Renal pelvis (tissue), 1 donor: ENCODE measurements at regions not wholly inside any gene's neighbourhood (a gene's known extent, or its start where the extent isn't known, plus 50 kb on each side); places are given as distances from the start of the nearest gene placed in this dataset.
A peak's percentile ranks its signal among the peaks of the same experiment; 100 is the strongest.
"Not testable (repeated sequence)": the region's sequence is repeated elsewhere in the genome, so short reads cannot be mapped to it uniquely, and the experiment has no call there.

Experiments
- DNase-seq: peaks from one replicate; pipeline ENCODE4 v3.0.0-alpha.2; 2013

DNA sequence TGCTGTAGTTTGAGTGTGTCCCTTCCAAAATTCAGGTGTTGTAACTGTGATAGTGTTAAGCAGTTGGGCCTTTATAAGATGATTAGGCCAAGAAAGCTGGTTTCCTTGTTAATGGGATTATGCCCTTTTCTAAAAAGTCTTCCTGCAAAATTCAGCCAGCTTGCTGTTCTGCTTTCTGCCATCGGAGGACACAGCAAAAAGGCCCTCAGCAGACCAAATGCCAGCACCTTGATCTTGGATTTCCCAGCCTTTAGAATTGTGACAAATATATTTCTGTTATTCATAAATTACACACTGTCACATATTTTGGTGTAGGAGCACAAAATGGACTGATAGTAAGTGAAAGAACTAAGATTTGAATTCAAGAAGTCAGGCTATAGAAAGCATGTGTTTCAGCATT, 203.2 kb downstream of the IZUMO3 start:
- DNase-seq = no peak

DNA sequence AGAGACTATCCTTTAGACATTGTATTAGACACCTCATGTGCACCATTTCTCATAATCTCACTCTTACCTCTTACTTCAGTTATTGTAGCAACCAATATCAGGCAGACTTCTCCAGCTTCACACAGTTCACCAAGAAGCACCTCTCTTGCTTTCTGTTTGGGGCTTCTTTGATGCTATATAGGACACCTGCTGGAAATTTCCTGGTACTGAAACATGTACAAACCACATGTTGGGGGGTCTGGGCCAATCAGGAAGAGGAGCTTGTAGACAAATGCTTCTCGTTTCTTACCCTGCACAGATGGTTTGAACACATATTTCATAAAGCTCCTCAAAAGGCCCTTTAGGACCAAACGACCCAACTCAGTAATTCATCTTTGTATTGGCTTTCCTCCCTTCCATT, 212.1 kb downstream of the IZUMO3 start:
- DNase-seq = no peak

DNA sequence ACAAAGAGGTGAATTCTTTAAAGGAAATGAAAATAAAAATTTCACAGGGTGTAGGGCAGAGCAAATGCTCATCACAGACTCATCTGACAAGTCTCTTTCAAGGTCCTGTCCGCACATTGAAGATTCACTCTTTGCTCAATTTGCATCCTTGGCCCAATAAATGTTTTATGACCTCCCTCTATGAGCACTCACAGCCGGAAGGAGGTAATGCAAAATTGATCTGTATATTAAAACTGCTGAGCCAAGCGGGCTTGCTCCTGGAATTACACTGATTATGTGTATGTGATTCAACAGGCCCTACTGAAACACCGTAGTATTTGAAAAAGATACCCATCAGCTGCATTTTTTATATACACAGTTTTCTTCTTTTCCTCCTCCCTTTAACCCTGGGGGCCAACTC, 246.8 kb downstream of the IZUMO3 start:
- no peak for DNase-seq

DNA sequence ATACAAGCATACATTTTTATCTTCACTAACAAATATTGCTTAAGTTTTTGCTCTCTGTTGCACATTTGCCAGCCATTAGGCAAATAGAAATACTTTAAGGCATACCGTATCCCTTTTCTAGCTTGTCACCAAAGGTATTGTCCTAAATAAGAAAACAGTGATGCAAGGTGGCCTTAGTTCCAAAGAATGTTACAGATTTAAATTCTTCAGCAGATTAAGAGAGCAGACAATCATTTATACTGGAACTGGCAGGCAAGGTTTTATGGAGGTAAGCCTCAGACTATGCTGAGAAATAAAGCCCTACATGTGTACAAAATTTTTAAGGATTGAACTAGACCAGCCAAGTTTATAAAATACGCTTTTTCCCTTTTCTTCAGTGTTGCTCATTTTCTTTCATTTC, 247.8 kb downstream of the IZUMO3 start:
- DNase-seq = no peak

DNA sequence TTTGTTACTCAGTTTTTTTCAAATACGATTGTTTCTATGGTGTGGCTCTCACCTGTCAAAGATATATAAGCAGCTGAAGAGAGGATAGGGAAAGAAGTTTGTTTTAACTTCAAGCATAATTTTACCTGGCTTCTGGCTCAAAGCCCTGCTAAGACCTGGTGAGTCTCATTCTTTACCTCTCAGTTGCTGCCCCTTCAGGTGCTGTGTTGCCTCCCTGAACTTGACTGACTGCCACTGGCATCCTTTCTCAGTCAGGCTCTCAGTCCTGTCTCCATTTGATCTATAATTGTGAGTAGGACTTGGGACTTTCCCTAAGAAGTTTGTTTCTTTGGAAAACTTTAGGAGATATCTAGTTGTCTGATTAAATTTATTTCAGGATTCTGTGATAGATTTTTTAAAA, 249.6 kb downstream of the IZUMO3 start:
- no peak for DNase-seq

DNA sequence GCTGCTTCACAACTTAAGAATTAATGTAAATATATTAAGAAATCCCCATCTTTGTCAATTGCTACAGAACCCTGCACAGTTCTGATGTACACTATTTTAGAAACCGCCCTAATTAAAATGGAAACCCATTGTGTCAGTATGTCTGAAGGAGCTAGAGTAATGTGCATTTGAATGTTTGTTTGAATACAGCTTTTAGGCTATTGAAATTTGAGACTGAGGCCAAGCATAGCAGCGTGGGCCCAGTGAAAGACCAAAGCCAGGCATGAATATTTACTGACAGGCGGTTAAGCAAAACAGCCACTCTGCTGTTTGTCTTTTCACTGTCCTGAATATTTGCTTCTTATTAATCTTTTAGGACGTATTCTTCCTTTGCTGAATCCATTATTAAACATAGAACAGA, 252.3 kb downstream of the IZUMO3 start:
- no peak for DNase-seq

DNA sequence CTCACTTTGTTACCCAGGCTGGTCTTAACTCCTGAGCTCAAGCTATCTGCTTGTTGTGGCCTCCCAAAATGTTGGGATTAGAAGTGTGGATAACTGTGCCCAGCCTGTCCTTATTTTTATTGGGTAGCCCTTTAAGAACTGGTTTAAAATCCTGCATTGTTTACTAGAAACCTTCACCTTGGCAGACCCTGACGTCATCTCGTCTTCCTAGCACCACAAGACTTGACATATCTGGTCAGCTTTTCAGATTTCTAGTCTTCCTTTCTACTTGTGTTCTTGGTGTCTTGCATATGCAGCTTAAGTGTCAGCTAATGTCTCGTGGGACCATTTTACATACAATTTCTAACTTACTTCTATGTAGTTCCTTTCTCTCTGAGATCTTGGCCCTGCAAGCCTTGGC, 258.9 kb downstream of the IZUMO3 start:
- DNase-seq = no peak

DNA sequence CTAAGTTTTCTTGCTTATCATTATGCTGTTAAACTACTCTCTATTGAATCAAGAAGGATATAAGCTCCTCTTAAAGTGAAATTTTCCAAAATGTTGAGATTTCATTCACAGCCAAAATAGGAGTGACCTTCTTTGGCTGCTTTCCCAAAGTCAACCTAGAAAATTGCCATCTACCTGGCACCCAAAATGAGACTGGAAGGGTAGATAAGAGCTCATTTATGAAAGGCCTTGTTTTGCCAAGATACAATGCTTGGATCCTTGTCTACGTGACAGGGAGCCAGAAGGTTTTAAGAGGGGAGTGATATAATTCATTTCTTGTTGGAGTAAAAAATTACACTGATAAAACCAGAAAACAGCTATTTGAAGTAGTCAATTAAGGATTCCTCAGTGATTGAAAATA, 287.1 kb downstream of the IZUMO3 start:
- DNase-seq = no peak

DNA sequence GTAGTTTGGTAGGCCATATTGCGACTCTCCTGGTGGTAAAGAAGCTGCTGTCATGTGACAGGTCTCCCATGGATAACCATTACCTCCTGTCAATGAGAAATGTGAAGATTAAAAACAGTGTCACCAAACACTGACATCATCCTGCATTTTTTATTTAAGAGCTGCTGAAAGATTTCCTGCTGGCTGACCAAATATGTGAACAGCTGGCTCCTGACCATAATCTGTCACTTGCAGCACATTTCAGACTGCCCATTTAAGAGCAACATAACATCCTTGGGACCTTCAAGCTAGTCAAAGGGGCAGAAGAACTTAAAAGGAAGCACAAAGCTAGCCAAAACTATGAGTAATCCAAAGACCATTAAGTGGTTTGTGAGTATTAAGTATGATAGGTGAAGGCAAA, 288.0 kb downstream of the IZUMO3 start:
- DNase-seq = peak; percentile 2

DNA sequence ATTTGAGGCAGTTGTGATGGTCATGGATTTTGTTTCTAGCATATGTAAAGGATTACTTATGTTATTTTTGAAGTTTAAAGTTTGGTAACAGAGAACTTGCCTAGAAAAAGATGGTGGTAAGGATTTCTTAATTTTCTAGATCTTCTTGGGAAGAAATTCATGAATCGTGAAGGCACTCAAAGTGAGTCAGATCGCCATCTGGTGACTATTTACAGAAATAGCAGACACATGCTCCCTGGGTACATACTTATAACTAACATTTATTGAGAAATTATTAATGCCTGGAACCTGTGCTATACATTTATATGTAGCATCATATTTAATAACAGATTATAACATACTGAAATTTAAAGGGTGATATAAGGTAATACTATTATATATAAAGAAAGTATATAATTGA, 299.7 kb downstream of the IZUMO3 start:
- no peak for DNase-seq

DNA sequence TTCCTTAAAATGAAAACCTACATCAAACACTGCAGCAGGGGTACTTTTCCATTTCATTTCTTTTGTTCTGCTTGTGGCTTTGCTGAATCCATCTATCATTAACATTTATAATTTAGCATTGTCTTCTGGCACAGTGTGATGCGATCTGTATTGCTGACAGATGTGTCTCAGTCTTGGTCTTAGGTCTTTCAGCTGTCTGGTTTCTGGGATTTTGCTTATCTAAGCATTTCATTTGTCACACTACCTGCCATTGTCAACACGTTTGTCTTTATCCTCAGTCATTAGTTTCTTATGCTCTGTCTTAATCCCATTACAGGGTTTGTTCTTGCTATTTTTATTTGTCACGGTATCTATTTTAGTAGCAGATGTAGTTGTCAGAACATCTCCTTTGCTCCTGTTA, 303.1 kb downstream of the IZUMO3 start:
- no peak for DNase-seq

DNA sequence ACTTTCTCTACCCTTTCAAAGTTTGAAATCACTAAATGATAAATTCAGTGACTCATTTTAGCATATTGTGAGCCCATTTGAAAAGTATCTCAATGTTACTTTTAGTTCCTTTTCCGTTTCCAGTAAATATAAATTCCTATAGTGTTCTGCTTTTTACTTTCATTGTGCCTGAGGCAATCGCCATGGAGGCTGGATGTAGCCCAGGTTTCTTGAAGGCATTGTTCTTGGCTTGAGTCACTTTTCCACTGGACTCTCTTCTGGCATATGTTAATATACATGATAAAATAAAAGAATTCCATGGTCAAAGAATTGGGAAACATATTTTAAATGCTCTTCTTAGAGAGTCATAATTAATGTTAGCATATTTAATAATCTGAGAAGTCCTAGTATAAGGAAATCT, 327.0 kb downstream of the IZUMO3 start:
- no peak for DNase-seq

DNA sequence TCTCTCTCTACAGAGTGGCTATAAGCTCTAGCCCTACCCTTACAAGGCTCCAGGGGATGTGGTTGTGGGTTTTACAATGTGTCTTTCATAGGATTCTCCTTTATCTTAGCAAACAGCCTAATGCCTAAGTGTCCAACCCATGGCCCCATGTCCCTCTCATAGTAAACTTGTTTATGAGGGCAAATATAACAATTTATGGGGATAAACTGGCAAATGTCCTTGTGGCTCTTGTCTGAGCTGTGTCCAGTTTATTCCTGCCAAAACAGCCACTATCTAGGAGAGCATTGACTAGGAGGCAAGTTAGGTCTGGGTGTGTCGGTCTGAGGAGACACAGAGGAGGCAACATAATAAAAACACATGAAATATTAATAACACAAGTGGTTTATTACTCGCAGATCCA, 335.1 kb downstream of the IZUMO3 start:
- no peak for DNase-seq

DNA sequence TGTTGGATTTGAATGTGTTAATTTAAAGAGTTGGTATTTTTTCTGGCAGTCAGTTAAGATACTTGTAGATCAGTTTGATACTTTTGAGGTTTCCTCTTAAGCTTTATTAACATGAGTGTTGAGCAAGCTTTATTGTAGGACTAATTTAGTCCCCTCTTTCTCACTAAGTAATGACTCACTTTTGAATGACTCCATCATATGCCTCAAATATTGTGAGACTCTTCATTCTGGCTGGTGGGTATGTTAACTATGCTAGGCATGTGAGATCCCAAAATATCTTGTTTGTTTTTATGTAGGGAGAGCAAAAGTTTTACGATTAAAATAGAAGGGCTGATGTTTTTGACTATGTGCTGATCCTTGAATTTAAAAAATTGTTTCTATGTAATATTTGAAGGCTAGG, 355.7 kb downstream of the IZUMO3 start:
- DNase-seq = no peak

DNA sequence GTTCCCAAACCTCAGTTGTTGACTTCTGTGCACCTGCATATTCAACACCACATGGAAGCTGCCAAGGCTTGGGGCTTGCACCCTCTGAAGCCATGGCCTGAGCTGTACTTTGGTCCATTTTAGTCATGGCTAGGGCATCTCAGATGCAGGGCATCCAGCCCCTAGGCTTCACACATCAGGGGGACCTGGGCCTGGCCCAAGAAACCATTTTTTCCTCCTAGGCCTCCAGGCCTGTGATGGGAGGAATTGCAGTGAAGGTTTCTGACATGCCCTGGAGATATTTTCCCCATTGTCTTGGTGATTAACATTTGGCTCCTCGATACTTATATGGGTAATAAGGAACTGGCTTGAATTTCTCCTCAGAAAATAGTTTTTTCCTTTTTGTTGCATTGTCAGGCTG, 354.5 kb upstream of the ELAVL2 start:
- not testable (repeated sequence) for DNase-seq

DNA sequence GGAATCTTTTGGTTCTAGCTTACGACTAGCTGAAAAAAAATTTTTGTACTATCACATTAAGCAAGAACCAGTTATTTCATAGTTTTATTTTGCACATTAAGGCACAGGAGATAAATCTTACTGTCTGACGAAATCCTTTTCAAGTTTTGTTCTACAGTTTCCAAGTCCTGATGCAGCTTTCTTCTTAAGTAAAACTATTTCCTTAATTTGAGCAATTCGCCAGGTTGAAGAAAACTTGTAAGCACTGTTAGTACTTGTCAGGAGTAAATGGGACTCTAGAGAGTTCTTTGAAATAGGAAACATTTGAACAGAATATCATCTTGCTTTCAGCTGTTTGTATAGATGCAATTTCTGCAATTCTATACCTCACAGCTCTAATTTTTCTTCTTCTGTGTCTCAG, 318.8 kb upstream of the ELAVL2 start:
- no peak for DNase-seq

DNA sequence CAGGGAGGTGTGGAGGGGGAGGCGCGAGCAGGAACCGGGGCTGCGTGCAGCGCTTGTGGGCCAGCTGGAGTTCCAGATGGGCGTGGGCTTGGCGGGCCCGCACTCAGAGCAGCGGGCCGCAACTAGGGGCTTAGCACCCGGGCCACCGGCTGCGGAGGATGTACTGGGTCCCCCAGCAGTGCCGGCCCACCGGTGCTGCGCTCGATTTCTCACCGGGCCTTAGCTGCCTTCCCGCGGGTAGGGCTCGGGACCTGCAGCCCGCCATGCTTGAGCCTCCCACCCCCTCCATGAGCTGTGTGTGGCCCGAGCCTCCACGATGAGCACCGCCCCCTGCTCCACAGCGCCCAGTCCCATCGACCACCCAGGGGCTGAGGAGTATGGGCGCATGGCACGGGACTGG, 309.0 kb upstream of the ELAVL2 start:
- DNase-seq = not testable (repeated sequence)

DNA sequence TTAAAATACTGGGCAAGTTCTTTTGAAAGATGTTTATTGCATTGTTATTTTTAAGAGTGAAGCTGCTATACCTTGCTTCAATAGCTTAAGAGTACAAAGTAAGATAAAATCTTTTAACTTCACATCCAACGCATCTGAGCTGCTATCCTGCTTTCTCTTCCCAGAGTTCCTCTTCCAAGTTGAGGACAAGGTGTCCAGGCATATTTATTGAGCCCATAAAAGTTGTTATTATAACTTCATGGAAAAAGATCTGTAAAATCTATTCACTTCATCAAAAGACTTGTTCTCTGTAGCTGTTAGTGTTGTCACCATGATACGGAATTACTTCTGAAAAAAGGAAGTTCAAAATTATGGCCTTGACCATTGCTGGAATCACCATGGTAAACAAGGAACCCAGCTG, 306.2 kb upstream of the ELAVL2 start:
- no peak for DNase-seq

DNA sequence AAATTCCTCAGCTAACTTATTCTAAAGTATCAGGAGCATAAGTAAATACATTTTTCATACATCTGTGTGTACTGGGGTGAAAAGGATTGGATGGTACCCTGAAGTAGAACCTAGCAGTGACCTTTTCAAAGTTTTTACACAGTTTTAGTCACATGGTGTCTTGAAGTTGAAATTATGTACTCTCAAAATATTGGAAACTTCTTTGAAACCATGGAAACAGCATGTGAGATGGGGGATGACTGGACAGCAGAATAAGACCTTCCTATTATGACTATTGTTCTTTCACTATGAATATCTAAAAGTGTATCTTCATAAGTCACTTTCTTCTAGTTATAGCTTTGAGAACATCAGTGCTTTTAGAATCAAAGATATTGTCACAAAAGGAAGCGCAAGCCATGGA, 301.5 kb upstream of the ELAVL2 start:
- DNase-seq = no peak

DNA sequence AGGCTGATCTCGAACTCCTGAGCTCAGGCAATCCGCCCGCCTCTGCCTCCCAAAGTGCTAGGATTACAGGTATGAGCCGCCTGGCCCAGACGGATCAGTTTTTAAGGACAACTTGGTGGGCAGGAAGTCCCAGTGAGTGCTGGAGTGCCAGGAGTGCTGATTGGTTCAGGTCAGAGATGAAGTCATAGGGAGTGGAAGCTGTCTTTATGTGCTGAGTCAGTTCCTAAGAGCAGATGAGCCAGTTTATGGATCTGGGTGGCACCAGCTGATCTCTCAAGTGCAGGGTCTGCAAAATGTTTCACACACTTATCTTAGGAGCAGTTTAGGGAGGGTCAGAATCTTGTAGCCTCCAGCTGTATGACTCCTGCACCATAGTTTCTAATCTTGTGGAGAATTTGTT, 292.1 kb upstream of the ELAVL2 start:
- DNase-seq = no peak

DNA sequence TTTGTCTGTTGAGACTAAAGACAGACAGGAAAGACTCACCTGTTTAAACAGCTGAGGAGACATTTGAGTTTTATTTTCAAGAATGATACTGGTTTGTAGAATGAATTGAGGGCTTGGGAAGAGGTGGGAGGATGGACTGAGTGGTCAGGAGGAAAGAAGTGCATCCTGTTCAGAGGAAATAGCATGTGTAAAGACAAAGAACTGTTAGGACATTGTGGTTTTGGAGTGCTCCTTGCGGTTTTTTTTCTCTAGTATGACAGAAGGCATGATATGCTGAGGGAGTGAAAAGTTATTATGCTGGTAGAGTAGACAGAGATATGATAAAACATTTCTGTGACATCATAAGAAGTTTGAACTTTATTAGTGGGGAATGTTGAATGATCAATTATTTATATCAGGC, 270.7 kb upstream of the ELAVL2 start:
- DNase-seq = no peak

DNA sequence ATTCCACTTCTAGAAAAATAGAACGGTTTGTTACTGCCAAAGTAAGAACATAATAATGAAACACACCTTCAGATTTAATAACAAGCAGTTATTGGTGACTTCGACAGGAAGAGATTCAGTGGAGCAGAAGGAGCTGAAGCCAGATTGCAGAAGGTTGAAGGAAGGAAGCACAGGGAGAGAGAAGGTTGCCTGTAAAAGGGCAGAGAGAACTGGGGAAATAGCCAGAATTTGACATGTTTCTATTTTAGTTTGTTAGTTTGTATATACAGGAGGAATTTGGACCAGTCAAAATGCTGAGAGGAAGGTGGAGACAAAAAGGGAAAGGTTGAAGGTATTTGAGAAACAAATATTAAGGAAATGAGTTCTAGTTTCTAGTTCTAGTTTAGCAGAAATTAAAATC, 269.2 kb upstream of the ELAVL2 start:
- DNase-seq = no peak

DNA sequence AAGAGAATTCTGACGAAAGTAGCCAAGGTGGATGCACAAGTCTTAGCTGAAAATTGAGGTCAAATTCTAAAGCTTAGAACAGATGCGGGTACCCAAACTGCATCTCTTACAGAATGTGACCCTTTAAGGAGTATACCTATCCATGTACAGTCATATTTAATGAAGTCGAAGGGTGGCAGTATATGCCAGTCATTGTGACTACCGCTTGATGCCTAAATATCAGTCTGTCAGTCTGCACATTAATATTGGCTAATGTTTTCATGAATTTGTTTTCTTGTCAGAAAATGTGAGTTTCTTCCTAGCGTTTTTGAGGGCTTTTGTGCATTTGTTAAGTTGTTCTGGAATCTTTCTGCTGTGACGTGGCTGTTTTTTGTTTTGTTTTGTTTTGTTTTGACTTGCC, 264.5 kb upstream of the ELAVL2 start:
- DNase-seq = no peak

DNA sequence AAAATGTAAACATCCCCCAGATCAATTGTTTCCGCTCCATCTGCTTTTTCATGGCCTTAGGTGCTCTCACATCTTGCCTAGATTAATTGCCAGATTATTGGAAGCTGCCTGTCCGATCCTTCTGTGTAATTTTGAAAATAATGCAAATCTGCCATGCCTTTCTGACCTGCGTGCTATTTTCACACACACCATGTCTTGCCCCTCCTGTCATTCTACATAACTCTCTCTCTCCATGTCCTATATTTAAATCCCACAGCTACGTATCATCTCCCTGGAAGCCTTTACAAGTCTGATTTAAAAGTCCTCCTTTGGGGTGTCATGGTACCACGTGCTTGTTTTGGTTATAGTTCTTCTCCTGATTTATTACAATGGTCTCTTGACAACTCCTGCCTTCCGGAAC, 247.6 kb upstream of the ELAVL2 start:
- no peak for DNase-seq

DNA sequence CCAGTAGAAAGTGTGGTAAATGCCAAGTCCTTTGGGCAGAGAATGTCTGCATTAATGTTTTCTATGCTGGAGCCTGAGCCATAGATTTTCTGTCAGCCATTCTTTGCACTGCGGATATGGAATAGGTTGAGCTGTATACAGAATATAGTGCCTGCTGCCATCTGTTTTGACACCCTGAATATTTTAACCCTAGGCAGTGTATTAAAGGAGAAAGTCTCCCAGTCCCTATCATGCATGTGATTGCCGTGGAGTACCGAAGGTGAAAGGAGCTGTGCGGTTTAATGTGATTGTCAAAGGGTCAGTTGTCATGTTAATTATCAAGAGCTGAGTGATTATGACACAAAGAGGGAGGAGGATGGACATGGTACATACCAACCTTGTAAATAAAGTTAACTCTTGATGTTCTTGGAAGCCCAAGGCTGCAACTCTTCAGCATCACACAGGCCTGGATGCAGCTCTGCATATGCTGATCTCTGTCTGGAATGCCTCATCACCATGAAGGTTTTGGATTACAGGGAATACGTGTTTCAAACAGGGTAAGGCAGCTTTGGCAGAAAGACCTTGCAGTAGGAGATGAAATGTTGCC, 247.1 kb upstream of the ELAVL2 start:
- DNase-seq = no peak
